ENCODE measurements at regions not wholly inside any gene's neighbourhood (a gene's known extent, or its start where the extent isn't known, plus 50 kb on each side); places are given as distances from the start of the nearest gene placed in this dataset.

DNA sequence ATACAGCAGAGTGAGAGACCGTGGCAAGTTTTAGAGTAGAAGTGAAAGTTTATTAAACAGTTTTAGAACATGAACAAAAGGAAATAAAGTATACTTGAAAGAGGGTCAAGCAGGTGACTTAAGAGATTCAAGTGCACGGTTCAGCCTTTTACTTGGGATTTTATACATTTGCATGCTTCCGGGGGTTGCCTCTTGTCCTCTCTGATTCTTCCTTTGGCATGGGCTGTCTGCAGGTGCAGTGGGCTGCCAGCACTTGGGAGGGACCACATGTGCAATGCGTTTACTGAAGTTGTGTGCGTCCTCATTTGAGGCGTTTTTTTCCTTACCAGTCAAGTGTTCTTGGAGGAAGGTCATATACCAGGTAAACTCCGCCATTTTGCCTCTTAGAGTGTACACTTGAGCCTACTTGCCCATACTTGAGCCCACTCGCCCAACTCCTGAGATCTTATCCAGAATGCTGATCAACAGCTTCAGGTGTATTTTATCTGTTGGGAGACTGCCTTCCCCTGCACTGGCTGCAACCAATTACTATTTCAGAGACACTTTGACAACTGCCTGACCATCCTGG is 195.2 kb downstream of the IRX5 start:
- no peaks in the 10 kb centered on the region for H3K79me2 ChIP-seq (ENCODE audit: control insufficient read depth, low read length)
- no peaks in the 10 kb centered on the region for H3K9me2 ChIP-seq (replicated peaks; ENCODE audit: control insufficient read depth, low read length)
- no peak overlapping the region for H3K27ac ChIP-seq (ENCODE audit: low read depth, low read length)
- H3K27me3 ChIP-seq (ENCODE audit: control insufficient read depth, low read length), result no peaks in the 10 kb centered on the region
- no peak overlapping the region for H3K4me2 ChIP-seq (ENCODE audit: low read length)
- TF ChIP-seq, protein P1, sequence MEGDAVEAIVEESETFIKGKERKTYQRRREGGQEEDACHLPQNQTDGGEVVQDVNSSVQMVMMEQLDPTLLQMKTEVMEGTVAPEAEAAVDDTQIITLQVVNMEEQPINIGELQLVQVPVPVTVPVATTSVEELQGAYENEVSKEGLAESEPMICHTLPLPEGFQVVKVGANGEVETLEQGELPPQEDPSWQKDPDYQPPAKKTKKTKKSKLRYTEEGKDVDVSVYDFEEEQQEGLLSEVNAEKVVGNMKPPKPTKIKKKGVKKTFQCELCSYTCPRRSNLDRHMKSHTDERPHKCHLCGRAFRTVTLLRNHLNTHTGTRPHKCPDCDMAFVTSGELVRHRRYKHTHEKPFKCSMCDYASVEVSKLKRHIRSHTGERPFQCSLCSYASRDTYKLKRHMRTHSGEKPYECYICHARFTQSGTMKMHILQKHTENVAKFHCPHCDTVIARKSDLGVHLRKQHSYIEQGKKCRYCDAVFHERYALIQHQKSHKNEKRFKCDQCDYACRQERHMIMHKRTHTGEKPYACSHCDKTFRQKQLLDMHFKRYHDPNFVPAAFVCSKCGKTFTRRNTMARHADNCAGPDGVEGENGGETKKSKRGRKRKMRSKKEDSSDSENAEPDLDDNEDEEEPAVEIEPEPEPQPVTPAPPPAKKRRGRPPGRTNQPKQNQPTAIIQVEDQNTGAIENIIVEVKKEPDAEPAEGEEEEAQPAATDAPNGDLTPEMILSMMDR (IDR thresholded peaks at IDR 0.05; ENCODE audit: low read depth, low read length, poor library complexity, severe bottlenecking), result no peak
- TF ChIP-seq EZH2phosphoT487 (IDR thresholded peaks at IDR 0.05; ENCODE audit: borderline replicate concordance, low read length), result no peak
- H3K4me1 ChIP-seq (ENCODE audit: control insufficient read depth, low read length), result no peaks in the 10 kb centered on the region
- H4K20me1 ChIP-seq (ENCODE audit: control insufficient read depth, insufficient read depth, low read depth, low read length), result no peaks in the 10 kb centered on the region
- H3K9me3 ChIP-seq (ENCODE audit: control insufficient read depth, insufficient read depth, low read length), result no peaks in the 10 kb centered on the region
- H3F3A ChIP-seq (ENCODE audit: control insufficient read depth, insufficient read depth), result no peaks in the 10 kb centered on the region
- H3K4me3 ChIP-seq (ENCODE audit: low read length), result no peak overlapping the region
- no peaks in the 10 kb centered on the region for H3K36me3 ChIP-seq (ENCODE audit: control insufficient read depth, low read length)

DNA sequence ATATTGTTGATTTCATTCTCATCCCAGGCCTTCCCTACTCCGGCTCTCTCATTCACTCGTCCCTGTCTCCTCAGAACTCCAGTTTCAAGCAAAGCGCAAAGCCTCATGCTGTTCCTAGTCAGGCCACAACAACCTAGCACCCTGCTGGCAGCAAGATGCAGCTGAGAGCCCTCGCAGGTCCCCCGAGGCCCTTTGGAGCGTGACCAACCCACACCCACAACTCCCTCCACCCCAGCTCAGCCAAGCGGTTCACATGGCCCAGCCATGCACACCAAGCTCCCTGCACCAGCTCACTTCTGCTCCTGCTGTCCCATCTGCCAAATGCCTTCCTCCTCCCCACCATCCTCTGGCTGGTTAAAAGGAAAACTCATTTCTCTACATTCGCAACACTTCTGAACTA is 195.8 kb downstream of the IRX5 start:
- no peaks in the 10 kb centered on the region for H3K9me3 ChIP-seq (ENCODE audit: control insufficient read depth, insufficient read depth, low read length)
- no peak overlapping the region for H3K27ac ChIP-seq (ENCODE audit: low read depth, low read length)
- no peak overlapping the region for H3K4me2 ChIP-seq (ENCODE audit: low read length)
- no peaks in the 10 kb centered on the region for H4K20me1 ChIP-seq (ENCODE audit: control insufficient read depth, insufficient read depth, low read depth, low read length)
- no peak overlapping the region for H3K4me3 ChIP-seq (ENCODE audit: low read length)
- H3K36me3 ChIP-seq (ENCODE audit: control insufficient read depth, low read length), result no peaks in the 10 kb centered on the region
- H3K27me3 ChIP-seq (ENCODE audit: control insufficient read depth, low read length), result no peaks in the 10 kb centered on the region
- no peaks in the 10 kb centered on the region for H3K9me2 ChIP-seq (replicated peaks; ENCODE audit: control insufficient read depth, low read length)
- no peaks in the 10 kb centered on the region for H3F3A ChIP-seq (ENCODE audit: control insufficient read depth, insufficient read depth)
- TF ChIP-seq EZH2phosphoT487 (IDR thresholded peaks at IDR 0.05; ENCODE audit: borderline replicate concordance, low read length), result no peak
- TF ChIP-seq, protein P1 (IDR thresholded peaks at IDR 0.05; ENCODE audit: low read depth, low read length, poor library complexity, severe bottlenecking), result no peak
- no peaks in the 10 kb centered on the region for H3K4me1 ChIP-seq (ENCODE audit: control insufficient read depth, low read length)
- H3K79me2 ChIP-seq (ENCODE audit: control insufficient read depth, low read length), result no peaks in the 10 kb centered on the region

DNA sequence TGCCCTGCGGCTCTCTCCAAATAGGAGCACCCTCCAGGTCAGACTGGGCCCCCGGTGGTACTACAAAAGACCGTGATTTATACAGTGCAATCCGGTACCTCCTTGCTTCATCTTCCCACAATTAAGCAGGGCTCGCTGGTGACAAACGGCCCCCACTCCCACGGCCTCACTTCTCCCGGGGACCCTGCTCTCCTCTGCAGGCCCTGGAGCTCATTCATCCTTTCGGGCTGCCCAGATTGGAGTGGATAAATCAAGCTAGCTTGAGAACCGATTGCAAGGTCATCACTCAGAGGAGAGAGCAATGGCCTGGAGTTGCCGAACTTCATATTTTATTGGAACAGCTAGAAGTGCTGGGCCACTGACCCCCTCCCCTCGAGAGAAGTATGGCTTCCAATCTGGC is 193.5 kb upstream of the IRX6 start:
- no peaks in the 10 kb centered on the region for H3K9me3 ChIP-seq (ENCODE audit: control insufficient read depth, insufficient read depth, low read length)
- no peaks in the 10 kb centered on the region for H4K20me1 ChIP-seq (ENCODE audit: control insufficient read depth, insufficient read depth, low read depth, low read length)
- TF ChIP-seq, protein P1 (IDR thresholded peaks at IDR 0.05; ENCODE audit: low read depth, low read length, poor library complexity, severe bottlenecking), result no peak
- TF ChIP-seq EZH2phosphoT487 (IDR thresholded peaks at IDR 0.05; ENCODE audit: borderline replicate concordance, low read length), result no peak
- H3K4me1 ChIP-seq (ENCODE audit: control insufficient read depth, low read length), result no peaks in the 10 kb centered on the region
- H3K79me2 ChIP-seq (ENCODE audit: control insufficient read depth, low read length), result no peaks in the 10 kb centered on the region
- H3K27me3 ChIP-seq (ENCODE audit: control insufficient read depth, low read length), result no peaks in the 10 kb centered on the region
- H3K9me2 ChIP-seq (replicated peaks; ENCODE audit: control insufficient read depth, low read length), result no peaks in the 10 kb centered on the region
- no peaks in the 10 kb centered on the region for H3K36me3 ChIP-seq (ENCODE audit: control insufficient read depth, low read length)
- no peak overlapping the region for H3K4me2 ChIP-seq (ENCODE audit: low read length)
- no peaks in the 10 kb centered on the region for H3F3A ChIP-seq (ENCODE audit: control insufficient read depth, insufficient read depth)
- H3K4me3 ChIP-seq (ENCODE audit: low read length), result no peak overlapping the region
- H3K27ac ChIP-seq (ENCODE audit: low read depth, low read length), result no peak overlapping the region

Data from DOHH2 (cell line).